Left renal cortex interstitium (tissue), 4 donors: ENCODE measurements at regions not wholly inside any gene's neighbourhood (a gene's known extent, or its start where the extent isn't known, plus 50 kb on each side); places are given as distances from the start of the nearest gene placed in this dataset.

Experiments used
- DNase-seq, 4 donors: peaks; one replicate each; pipeline ENCODE4 v3.0.0-alpha.2; 2013; ENCODE audit warnings: low read depth in 4 of 4, low spot score in 2 of 4, missing footprints in 1 of 4

DNA sequence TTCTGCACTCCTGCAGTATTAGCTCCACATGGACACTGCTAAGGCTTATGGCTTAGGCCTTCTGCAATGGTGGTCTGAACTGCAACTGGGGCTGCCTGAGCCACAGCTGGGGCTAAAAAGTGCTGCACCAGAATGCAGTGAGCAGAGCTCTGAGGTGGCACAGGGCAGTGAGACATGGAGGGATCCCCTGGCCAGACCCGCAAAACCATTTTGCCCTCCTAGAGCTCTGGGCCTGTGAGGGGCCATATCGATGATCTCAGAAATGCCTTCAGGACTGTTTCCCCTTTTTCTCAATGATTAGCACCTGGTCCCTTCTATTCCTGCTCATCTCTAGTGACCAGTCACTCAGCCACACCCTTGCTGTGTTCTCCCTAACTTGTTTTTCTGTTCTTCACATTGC, 397.7 kb downstream of the UQCRFS1 start:
- no peak for DNase-seq

- DNase-seq: peak in 1 of 4 donors; percentile 0
Measured at GRCh38 chr19:28794301-28794700, 418.6 kb downstream of the UQCRFS1 start.

DNA sequence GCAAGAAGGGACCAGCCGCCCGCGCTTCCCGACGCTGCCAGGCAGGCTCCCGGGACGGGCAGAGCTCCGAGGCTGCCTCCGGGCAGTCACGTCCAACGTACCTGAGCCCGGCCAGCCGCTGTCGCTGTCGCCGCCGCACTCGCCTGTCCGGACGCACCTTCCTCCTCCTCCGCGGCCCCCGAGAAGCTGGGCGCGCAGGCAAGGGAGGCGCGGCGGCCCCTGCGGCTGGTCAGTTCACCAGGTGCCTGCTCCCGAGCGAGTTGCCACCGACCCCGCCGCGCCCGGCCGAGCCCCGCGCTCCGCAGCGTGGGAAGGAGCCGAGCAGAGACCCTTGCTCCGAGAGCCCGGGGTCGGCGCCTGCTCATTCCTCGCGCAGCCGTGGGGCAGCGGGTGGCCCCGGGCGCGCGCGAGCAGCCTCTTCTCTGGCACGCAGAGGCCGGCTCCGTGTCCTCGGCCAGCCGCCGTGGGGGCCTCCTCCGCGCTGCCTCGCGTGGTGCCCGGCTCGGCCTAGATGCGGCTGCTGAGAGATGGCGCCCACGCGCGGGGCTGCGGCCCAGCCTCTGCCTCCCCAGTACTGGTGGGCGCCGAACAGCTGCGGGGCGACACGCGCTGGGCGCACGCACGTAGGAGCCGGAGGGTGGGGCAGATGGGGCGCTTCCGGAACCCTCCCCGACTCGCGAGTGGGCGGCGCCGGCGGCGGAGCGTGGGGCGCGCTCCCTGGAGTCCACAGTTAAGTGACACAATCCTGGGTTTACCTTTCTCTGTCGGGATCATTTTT, 419.4 kb downstream of the UQCRFS1 start:
- peak in 1 of 4 donors; percentile 11 for DNase-seq

- peak in 1 of 4 donors; percentile 6 for DNase-seq
Measured at GRCh38 chr19:28785971-28786370, 427.0 kb downstream of the UQCRFS1 start.

- DNase-seq: no peak
Measured at GRCh38 chr19:28764066-28764465, 448.9 kb downstream of the UQCRFS1 start.

DNA sequence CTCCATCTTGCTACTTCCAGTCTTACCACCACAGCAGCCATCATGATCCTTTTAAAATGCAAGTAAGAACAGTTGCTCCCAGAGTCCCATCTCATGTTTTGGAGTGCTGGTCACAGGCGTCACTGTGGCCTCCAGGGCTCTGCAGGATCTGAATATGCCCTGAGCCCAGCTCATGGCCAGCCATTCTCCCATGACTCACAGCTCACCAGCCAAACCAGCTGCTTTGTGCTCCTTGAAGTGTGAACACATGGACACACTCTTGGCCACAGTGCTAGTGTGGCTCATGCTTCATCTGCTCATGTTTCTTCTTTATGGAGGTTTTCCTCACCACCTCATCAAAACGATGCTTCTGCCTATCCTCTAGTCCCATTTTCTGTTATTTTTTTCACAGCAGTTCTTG, 466.5 kb downstream of the UQCRFS1 start:
- no peak for DNase-seq

DNA sequence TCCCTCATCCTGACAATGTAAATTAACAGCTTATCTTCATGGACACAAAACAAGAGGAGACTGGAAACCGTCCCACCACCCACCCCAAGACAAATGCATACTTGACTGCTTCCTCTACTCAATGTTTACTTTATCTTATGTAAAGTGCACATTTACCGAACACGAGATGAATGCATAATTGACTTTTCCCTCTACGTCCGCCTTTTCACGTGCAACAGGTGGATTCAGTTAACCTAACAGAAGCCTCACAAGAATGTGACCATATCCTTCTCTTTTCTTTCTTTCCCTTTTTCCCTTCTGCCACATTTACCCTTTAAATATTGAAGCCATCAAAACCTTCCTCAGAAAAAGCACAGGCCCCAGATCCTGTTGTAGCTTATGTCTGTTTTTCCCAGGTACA, 468.0 kb downstream of the UQCRFS1 start:
- DNase-seq: no peak

GRCh38 chr19:28744014-28744413, 468.9 kb downstream of the UQCRFS1 start:
- DNase-seq: no peak

GRCh38 chr19:28737021-28737895, 475.7 kb downstream of the UQCRFS1 start:
- DNase-seq: peak in 3 of 4 donors; percentile 24 to 40 (median 28)

GRCh38 chr19:28736528-28736927, 476.4 kb downstream of the UQCRFS1 start:
- DNase-seq: no peak

DNA sequence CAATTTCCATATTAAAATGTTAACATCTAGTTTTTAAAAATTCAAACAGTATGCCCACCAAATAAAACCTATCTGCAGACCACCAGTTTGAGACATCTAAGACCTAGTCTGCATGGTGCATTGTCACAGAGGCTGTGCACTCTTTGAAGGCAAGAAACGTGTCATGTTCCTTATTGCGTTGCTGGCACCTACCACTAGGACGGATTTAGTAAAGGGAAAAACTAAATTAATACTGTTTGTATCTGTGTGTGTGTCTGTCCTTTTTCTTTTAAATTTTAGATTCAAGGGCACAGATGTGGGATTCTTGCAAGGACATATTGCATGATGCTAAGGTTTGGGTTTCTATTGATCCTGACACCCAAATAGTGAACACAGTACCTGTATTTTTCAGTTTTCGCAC, 481.4 kb downstream of the UQCRFS1 start:
- no peak for DNase-seq

DNA sequence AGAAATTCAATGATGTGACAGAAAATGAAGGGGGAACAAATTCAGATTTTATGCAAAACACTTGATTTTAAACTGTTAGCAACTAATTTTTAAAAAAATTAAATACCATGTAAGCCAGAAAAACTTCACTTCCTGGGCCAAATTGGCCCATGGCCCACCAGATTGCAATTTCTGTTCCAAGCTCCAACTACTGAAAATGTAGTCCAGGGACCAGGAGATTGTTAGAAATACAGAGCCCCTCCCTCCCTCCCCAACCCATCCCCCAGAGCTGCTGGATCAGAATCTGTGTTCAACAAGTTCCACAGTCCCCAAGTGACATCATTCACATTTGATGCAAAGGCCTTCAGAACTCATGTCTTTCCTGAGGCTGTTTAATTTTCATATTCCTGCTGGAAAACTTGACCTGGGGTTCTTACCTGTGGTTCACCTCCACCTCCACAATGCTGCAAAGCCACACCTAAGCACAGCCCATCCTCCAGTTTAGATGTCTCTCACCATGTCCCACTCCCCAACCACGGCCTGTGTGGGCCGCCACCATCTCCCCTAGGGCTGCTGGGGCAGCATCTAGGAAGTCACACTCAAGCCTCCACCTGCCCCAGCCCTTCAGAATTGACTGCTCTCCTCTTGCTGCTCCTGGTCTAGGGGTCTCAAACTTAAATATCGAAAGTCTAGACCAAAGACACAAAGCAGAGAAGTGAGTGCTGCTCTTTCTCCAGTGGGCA, 482.0 kb downstream of the UQCRFS1 start:
- no peak for DNase-seq

DNA sequence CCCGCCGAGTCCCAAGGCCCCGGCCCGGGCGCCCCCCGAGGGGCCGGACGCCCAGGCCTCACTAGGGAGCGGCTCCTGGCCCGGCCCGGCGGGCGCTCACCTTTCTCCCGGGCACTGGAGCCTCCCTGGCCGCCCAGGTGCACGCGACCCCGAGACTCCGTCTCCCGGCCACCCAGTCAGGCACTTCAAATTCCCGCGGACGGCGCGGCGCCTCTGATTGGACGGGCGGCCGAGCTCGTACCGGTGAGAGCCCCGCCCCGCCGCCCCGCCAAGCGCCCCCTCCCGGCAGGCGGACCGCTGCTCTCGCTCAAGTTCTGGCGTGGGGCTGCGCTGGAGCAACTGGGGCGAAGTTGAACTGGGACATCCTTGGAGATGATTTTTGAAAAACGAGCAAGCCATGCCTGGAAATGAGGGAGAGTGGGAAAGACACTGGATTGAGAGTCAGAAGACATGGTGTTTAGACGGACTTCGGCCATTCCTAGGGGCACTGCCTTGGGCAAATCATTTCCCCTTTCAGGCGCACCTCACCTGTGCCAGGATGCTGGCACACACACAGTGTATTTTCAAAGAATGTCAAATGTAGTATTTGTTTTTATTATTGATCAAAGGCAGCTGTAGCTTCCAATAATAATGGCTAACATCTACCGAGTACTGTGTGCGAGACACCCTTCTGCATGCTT, 485.3 kb downstream of the UQCRFS1 start:
- DNase-seq: no peak

GRCh38 chr19:28726533-28727479, 486.1 kb downstream of the UQCRFS1 start:
- DNase-seq: no peak

GRCh38 chr19:28718909-28719308, 494.0 kb downstream of the UQCRFS1 start:
- DNase-seq: no peak

- no peak for DNase-seq
Measured at GRCh38 chr19:28715157-28715556, 497.8 kb downstream of the UQCRFS1 start.

DNA sequence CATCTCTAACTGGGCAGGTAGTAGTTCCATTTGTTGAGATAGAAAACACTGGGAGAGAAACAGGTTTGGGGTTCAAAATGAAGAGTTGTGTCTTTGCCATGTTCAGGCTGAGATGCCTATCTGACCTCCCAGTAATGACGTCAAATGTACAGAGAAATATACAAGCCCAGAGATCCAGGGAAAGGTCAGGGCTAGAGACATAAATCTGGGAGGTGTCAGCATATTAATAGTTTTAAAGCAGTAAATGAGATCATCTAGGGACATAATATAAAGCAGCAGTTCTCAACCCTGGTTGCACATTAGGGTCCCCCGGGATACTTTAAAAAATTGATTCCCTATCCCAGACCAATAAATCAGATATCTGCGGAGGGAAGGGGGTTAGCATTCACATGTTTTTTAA, 501.5 kb downstream of the UQCRFS1 start:
- DNase-seq: no peak

DNA sequence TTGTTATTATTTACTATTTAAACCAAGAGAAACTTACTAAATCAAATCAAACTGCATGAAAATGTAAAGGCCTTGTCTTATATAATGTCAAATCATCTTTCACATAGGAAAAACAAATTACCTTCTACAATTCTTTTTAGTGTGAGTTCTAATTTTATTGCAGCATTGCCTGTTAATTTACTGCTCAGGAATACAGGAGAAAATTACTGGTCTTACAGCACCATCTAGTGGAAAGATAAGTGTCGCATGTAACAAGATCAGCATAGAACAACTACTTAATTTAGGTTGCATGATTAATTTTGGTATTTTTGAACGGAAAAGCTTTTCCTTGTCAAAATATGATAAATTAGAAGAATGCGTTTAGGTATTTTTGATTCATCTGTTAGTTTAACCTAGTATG, 502.7 kb downstream of the UQCRFS1 start:
- peak in 3 of 4 donors; percentile 26 to 60 (median 40) for DNase-seq

DNA sequence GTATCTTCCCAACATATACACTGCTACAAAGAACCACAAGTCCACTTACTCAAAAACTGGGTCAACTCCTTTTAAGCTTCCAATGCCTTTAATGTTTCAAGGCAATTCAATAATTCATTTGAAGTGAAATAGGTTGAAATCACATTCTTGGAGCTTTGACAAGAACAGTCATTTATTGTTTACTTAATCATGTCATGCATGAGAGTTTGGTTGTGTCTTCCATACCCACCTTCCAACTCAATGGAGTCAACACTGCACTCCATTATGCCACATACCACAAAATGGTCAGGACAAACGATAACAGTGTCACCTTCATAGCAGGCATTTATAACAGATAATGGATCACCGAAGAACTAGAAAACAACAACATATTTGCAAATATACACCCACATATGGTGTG, 506.3 kb downstream of the UQCRFS1 start:
- no peak for DNase-seq
